ENCODE measurements at regions not wholly inside any gene's neighbourhood (a gene's known extent, or its start where the extent isn't known, plus 50 kb on each side); places are given as distances from the start of the nearest gene placed in this dataset.

DNA sequence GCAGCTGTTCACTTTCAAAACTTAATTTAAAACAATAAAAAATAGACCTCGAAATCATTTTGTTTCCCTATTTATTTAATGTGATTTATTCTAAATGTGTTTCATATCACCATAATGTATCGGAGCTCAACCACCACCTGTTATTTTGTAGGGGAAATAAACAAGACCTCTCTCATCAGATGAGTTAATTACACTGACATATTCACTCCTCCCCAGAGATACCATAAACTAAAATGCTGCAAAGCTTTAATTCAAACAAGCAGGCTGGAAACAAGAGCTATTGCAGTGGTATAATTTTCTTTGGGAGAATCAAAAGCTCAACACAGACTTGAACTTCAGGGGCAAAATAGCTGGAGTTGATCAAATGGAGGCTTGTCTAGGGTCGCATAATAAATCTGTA is 303.5 kb upstream of the TSHZ2 start:
- Histone ChIP-seq H3K4me1 (ENCODE audit: insufficient read depth, low read length, poor library complexity, severe bottlenecking) (no peaks in the 10 kb centered on the region), H3K4me3 (ENCODE audit: low read depth, low read length, poor library complexity, severe bottlenecking) (no peak overlapping the region), H3K9me3 (ENCODE audit: low read depth, low read length, poor library complexity, severe bottlenecking) (no peaks in the 10 kb centered on the region), H3K36me3 (ENCODE audit: insufficient read depth, low read length, poor library complexity, severe bottlenecking) (no peaks in the 10 kb centered on the region), H3K27me3 (replicated peaks; ENCODE audit: insufficient read depth, low read depth, low read length, poor library complexity) (no peaks in the 10 kb centered on the region), H3K27ac (ENCODE audit: low read depth, low read length, poor library complexity, severe bottlenecking) (no peak overlapping the region)
- no TSS peak for BruUV-seq (replicated peaks)
- POLR2A ChIA-PET (ENCODE audit: low non-redundant PET): no interaction called here
- no peak for DNase-seq (ENCODE audit: low spot score)
- intact Hi-C loops (cut with micrococcal nuclease; ENCODE audit: unreplicated experiment): no loop called here
- TF ChIP-seq, protein P1, sequence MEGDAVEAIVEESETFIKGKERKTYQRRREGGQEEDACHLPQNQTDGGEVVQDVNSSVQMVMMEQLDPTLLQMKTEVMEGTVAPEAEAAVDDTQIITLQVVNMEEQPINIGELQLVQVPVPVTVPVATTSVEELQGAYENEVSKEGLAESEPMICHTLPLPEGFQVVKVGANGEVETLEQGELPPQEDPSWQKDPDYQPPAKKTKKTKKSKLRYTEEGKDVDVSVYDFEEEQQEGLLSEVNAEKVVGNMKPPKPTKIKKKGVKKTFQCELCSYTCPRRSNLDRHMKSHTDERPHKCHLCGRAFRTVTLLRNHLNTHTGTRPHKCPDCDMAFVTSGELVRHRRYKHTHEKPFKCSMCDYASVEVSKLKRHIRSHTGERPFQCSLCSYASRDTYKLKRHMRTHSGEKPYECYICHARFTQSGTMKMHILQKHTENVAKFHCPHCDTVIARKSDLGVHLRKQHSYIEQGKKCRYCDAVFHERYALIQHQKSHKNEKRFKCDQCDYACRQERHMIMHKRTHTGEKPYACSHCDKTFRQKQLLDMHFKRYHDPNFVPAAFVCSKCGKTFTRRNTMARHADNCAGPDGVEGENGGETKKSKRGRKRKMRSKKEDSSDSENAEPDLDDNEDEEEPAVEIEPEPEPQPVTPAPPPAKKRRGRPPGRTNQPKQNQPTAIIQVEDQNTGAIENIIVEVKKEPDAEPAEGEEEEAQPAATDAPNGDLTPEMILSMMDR (conservative IDR thresholded peaks at IDR 0.05; ENCODE audit: low read depth, low read length): no peak
- CTCF ChIA-PET: no interaction called here

DNA sequence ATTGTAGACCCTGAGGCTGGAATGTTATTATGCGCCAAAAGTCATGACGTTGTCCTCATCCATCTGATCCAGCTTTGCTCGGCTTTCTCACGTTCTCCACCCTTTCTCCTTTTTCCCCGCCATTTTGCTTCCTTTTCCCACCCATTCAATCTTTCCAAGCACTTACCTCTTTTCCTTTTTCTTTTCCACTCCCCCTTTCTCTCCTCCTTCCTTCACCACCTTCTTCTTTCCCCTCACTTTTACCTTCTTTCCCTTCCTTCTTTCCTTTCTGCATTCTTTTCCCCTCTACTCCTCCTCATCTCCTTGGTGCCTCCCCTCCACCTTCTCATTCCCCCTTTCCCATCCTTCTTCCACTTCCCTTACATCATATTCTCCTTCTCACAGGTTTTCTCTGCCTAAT is 304.8 kb upstream of the TSHZ2 start:
- DNase-seq (ENCODE audit: low spot score): no peak
- no peaks in the 10 kb centered on the region for H3K36me3 ChIP-seq (ENCODE audit: insufficient read depth, low read length, poor library complexity, severe bottlenecking)
- no peak overlapping the region for H3K4me3 ChIP-seq (ENCODE audit: low read depth, low read length, poor library complexity, severe bottlenecking)
- no TSS peak for BruUV-seq (replicated peaks)
- ChIA-PET POLR2A (ENCODE audit: low non-redundant PET) (no interaction called here), CTCF (no interaction called here)
- intact Hi-C loops (cut with micrococcal nuclease; ENCODE audit: unreplicated experiment): no loop called here
- no peaks in the 10 kb centered on the region for H3K4me1 ChIP-seq (ENCODE audit: insufficient read depth, low read length, poor library complexity, severe bottlenecking)
- no peaks in the 10 kb centered on the region for H3K9me3 ChIP-seq (ENCODE audit: low read depth, low read length, poor library complexity, severe bottlenecking)
- no peak overlapping the region for H3K27ac ChIP-seq (ENCODE audit: low read depth, low read length, poor library complexity, severe bottlenecking)
- no peaks in the 10 kb centered on the region for H3K27me3 ChIP-seq (replicated peaks; ENCODE audit: insufficient read depth, low read depth, low read length, poor library complexity)
- TF ChIP-seq, protein P1 (conservative IDR thresholded peaks at IDR 0.05; ENCODE audit: low read depth, low read length): no peak
- TF ChIP-seq EZH2 (IDR thresholded peaks at IDR 0.05; ENCODE audit: borderline replicate concordance, low read depth, low read length, poor library complexity, severe bottlenecking): no peak

DNA sequence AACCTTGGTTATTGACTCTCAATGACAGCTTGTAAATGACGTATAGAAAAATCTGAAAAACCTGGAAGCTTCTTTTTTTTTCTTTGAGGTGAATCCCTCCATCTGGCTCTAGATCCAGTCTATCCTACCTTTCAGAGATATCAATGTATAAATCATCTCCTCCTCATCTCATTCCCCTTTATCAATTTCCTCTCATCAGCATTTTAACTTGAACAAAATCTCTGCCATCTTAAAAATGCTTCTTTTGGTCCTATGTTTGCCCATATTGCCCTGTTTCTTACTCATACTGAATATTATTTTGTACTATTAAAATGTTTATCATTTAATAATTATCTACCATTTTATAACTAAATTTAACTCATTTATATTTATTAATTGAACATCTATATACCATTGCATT is 306.7 kb upstream of the TSHZ2 start:
- Histone ChIP-seq H3K36me3 (ENCODE audit: insufficient read depth, low read length, poor library complexity, severe bottlenecking) (no peaks in the 10 kb centered on the region), H3K9me3 (ENCODE audit: low read depth, low read length, poor library complexity, severe bottlenecking) (no peaks in the 10 kb centered on the region), H3K4me1 (ENCODE audit: insufficient read depth, low read length, poor library complexity, severe bottlenecking) (no peaks in the 10 kb centered on the region), H3K27me3 (replicated peaks; ENCODE audit: insufficient read depth, low read depth, low read length, poor library complexity) (no peaks in the 10 kb centered on the region), H3K4me3 (ENCODE audit: low read depth, low read length, poor library complexity, severe bottlenecking) (no peak overlapping the region), H3K27ac (ENCODE audit: low read depth, low read length, poor library complexity, severe bottlenecking) (no peak overlapping the region)
- ChIA-PET CTCF (no interaction called here), POLR2A (ENCODE audit: low non-redundant PET) (no interaction called here)
- no peak for TF ChIP-seq EZH2 (IDR thresholded peaks at IDR 0.05; ENCODE audit: borderline replicate concordance, low read depth, low read length, poor library complexity, severe bottlenecking)
- TF ChIP-seq, protein P1 (conservative IDR thresholded peaks at IDR 0.05; ENCODE audit: low read depth, low read length): no peak
- intact Hi-C loops (cut with micrococcal nuclease; ENCODE audit: unreplicated experiment): no loop called here
- BruUV-seq (replicated peaks): no TSS peak
- DNase-seq (ENCODE audit: low spot score): no peak
